ENCODE measurements at regions not wholly inside any gene's neighbourhood (a gene's known extent, or its start where the extent isn't known, plus 50 kb on each side); places are given as distances from the start of the nearest gene placed in this dataset.

DNA sequence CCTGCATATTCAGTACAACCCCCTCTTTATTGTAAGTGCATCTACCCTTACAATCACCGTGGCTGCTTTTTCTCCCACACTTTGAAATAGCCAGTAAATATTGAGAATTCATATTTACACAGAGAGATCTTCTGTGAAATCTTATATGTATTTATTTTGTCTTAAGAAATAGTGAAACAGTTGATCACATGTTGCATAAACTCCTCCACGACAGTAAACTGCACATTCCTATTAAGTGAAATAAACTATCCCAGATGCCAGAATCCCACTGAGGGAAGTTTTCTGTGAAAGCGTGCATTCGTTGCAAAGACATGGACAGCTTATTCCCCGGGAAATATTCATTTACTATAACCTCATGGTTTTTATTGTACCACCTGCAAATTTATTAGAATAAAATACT is 796.0 kb downstream of the ROBO2 start:
- H3K27ac Mint-ChIP-seq: no peak overlapping the region
- Histone ChIP-seq H4K20me1 (ENCODE audit: insufficient read depth, low read length) (no peaks in the 10 kb centered on the region), H3K9ac (ENCODE audit: insufficient read depth, low read length, poor library complexity, severe bottlenecking) (no peak overlapping the region), H3K4me3 (replicated peaks in 1 of 3; ENCODE audit: low read depth in 2 of 3, low read length in 3 of 3) (no peak overlapping the region), H3K4me2 (replicated peaks; ENCODE audit: extremely low read depth, low read length, poor library complexity, severe bottlenecking) (no peak overlapping the region), H3K36me3 (replicated peaks in 1 of 2; ENCODE audit: control insufficient read depth in 1 of 2, insufficient read depth in 2 of 2, low read length in 2 of 2) (no peaks in the 10 kb centered on the region), H3K4me1 (ENCODE audit: control insufficient read depth in 1 of 2, insufficient read depth in 2 of 2, low read length in 2 of 2) (no peaks in the 10 kb centered on the region), H2AFZ (ENCODE audit: insufficient read depth, low read depth, low read length, poor library complexity, severe bottlenecking) (no peak overlapping the region), H3K79me2 (ENCODE audit: insufficient read depth, low read length) (no peaks in the 10 kb centered on the region), H3K27ac (ENCODE audit: low read depth in 1 of 2, low read length in 2 of 2) (no peak overlapping the region), H3K27me3 (ENCODE audit: control insufficient read depth in 2 of 2, insufficient read depth in 2 of 2, low read length in 2 of 2) (no peaks in the 10 kb centered on the region), H3K9me3 (replicated peaks in 1 of 2; ENCODE audit: control insufficient read depth in 1 of 2, insufficient read depth in 1 of 2, low read length in 2 of 2) (no peaks in the 10 kb centered on the region)
- DNase-seq: no peak
- TF ChIP-seq CTCF (IDR thresholded peaks at IDR 0.05): no peak
- H3K36me3 Mint-ChIP-seq: no peaks in the 10 kb centered on the region
- peaks cover 0 to 5% (median 0%) of the 10 kb centered on the region in 7 donors for H3K9me3 Mint-ChIP-seq
- intact Hi-C loops (cut with micrococcal nuclease): no loop called here
- WGBS (ENCODE audit: insufficient coverage): no CpG with 5 or more reads among the region's 5 CpGs
- no peak overlapping the region for H3K4me3 Mint-ChIP-seq
- no peaks in the 10 kb centered on the region for H3K27me3 Mint-ChIP-seq (ENCODE audit: low read depth in 3 of 3)
- H3K4me1 Mint-ChIP-seq: no peaks in the 10 kb centered on the region

GRCh38 chr3:77837456-77838025 is 797.6 kb downstream of the ROBO2 start:
- WGBS (ENCODE audit: insufficient coverage): 79% methylated on average over 4 of the region's 5 CpGs
- no peaks in the 10 kb centered on the region for H3K36me3 ChIP-seq (replicated peaks in 1 of 2; ENCODE audit: control insufficient read depth in 1 of 2, insufficient read depth in 2 of 2, low read length in 2 of 2)
- H3K9me3 Mint-ChIP-seq: peaks cover 0 to 9% (median 2%) of the 10 kb centered on the region in 7 donors

More at GRCh38 chr3:77837456-77838025, 797.6 kb downstream of the ROBO2 start:
- no peak overlapping the region for H3K4me2 ChIP-seq (replicated peaks; ENCODE audit: extremely low read depth, low read length, poor library complexity, severe bottlenecking)
- no peak for TF ChIP-seq CTCF (IDR thresholded peaks at IDR 0.05)
- H3K4me3 Mint-ChIP-seq: no peak overlapping the region
- H3K27ac Mint-ChIP-seq: no peak overlapping the region
- H3K9ac ChIP-seq (ENCODE audit: insufficient read depth, low read length, poor library complexity, severe bottlenecking): no peak overlapping the region
- H3K27ac ChIP-seq (ENCODE audit: low read depth in 1 of 2, low read length in 2 of 2): no peak overlapping the region
- no peaks in the 10 kb centered on the region for H3K4me1 ChIP-seq (ENCODE audit: control insufficient read depth in 1 of 2, insufficient read depth in 2 of 2, low read length in 2 of 2)
- no peaks in the 10 kb centered on the region for H3K27me3 Mint-ChIP-seq (ENCODE audit: low read depth in 3 of 3)
- H3K4me1 Mint-ChIP-seq: no peaks in the 10 kb centered on the region
- H3K27me3 ChIP-seq (ENCODE audit: control insufficient read depth in 2 of 2, insufficient read depth in 2 of 2, low read length in 2 of 2): no peaks in the 10 kb centered on the region
- no peak for DNase-seq
- intact Hi-C loops (cut with micrococcal nuclease): no loop called here
- H2AFZ ChIP-seq (ENCODE audit: insufficient read depth, low read depth, low read length, poor library complexity, severe bottlenecking): no peak overlapping the region
- no peaks in the 10 kb centered on the region for H3K9me3 ChIP-seq (replicated peaks in 1 of 2; ENCODE audit: control insufficient read depth in 1 of 2, insufficient read depth in 1 of 2, low read length in 2 of 2)
- no peaks in the 10 kb centered on the region for H3K79me2 ChIP-seq (ENCODE audit: insufficient read depth, low read length)
- H3K4me3 ChIP-seq (replicated peaks in 1 of 3; ENCODE audit: low read depth in 2 of 3, low read length in 3 of 3): no peak overlapping the region
- no peaks in the 10 kb centered on the region for H3K36me3 Mint-ChIP-seq
- H4K20me1 ChIP-seq (ENCODE audit: insufficient read depth, low read length): no peaks in the 10 kb centered on the region

All from CD14-positive monocyte (primary cell).